Thoracic aorta (tissue), 2 donors: ENCODE measurements at regions not wholly inside any gene's neighbourhood (a gene's known extent, or its start where the extent isn't known, plus 50 kb on each side); places are given as distances from the start of the nearest gene placed in this dataset.

ENCODE experiments used
- ATAC-seq: fragments of 150-250 bp; one replicate; pipeline ENCODE4 v1.8.0; 2017; ENCODE audit warnings: low read depth; ENCODE audit not compliant: insufficient number of reproducible peaks, low FRiP score
- DNase-seq: peaks from one replicate; pipeline ENCODE4 v3.0.0-alpha.2; 2020; ENCODE audit warnings: low spot score
- H3K27ac ChIP-seq, 2 donors: fragments of 200-600 bp; sonication (generic); 1 replicate in 1 of 2; 2 replicates in 1 of 2; pipeline ENCODE4 v1.5.1; 2016; ENCODE audit warnings: mild to moderate bottlenecking in 2 of 2, moderate library complexity in 2 of 2
- H3K27me3 ChIP-seq: fragments of 200-600 bp; sonication (generic); replicated peaks from 2 replicates; pipeline ENCODE4 v1.6.0; 2016; ENCODE audit warnings: mild to moderate bottlenecking; ENCODE audit not compliant: insufficient read depth
- H3K36me3 ChIP-seq: fragments of 200-600 bp; sonication (generic); one replicate; pipeline ENCODE4 v1.5.1; 2016
- H3K4me1 ChIP-seq, 2 donors: fragments of 200-600 bp; sonication (generic); 1 replicate in 1 of 2; 2 replicates in 1 of 2; pipeline versions ENCODE4 v1.5.1 to v1.6.0; 2016; ENCODE audit warnings: low read depth in 2 of 2, mild to moderate bottlenecking in 1 of 2; ENCODE audit not compliant: control insufficient read depth in 1 of 2
- H3K4me3 ChIP-seq: fragments of 200-600 bp; sonication (generic); 2 replicates; pipeline ENCODE4 v1.5.1; 2016; ENCODE audit warnings: mild to moderate bottlenecking
- H3K9me3 ChIP-seq: fragments of 200-600 bp; sonication (generic); 2 replicates; pipeline ENCODE4 v1.5.1; 2016
- CTCF ChIP-seq: fragments of 200-600 bp; sonication (generic); IDR thresholded peaks from one replicate; pipeline ENCODE4 v1.5.1; 2019; ENCODE audit warnings: antibody characterized with exemption

- no peak overlapping the region for H3K27ac ChIP-seq
- DNase-seq (no peak), ATAC-seq (no peak)
- H3K27me3 ChIP-seq: no peaks in the 10 kb centered on the region
- H3K36me3 ChIP-seq: no peaks in the 10 kb centered on the region
- H3K4me3 ChIP-seq: no peak overlapping the region
- TF ChIP-seq CTCF: no peak
- no peaks in the 10 kb centered on the region for H3K9me3 ChIP-seq
- H3K4me1 ChIP-seq: peaks cover 1 to 4% of the 10 kb centered on the region in 2 donors
Observed at GRCh38 chr2:196290569-196290968, 119.2 kb upstream of the STK17B start.

- ATAC-seq (no peak), DNase-seq (no peak)
- Histone ChIP-seq H3K27me3 (no peaks in the 10 kb centered on the region), H3K27ac (no peak overlapping the region), H3K9me3 (no peaks in the 10 kb centered on the region), H3K4me1 (no peaks in the 10 kb centered on the region), H3K4me3 (no peak overlapping the region), H3K36me3 (no peaks in the 10 kb centered on the region)
- no peak for TF ChIP-seq CTCF
Observed at GRCh38 chr2:196291426-196291825, 120.0 kb upstream of the STK17B start.

- H3K27ac ChIP-seq: no peak overlapping the region
- DNase-seq (no peak), ATAC-seq (no peak)
- no peaks in the 10 kb centered on the region for H3K27me3 ChIP-seq
- no peak for TF ChIP-seq CTCF
- H3K9me3 ChIP-seq: no peaks in the 10 kb centered on the region
- no peaks in the 10 kb centered on the region for H3K36me3 ChIP-seq
- H3K4me3 ChIP-seq: no peak overlapping the region
- H3K4me1 ChIP-seq: no peaks in the 10 kb centered on the region
Observed at GRCh38 chr2:196291873-196292800, 120.8 kb upstream of the STK17B start.

GRCh38 chr2:196293751-196294515 lies 122.6 kb upstream of the STK17B start:
- ATAC-seq (no peak), DNase-seq (no peak)
- Histone ChIP-seq H3K27ac (no peak overlapping the region), H3K9me3 (no peaks in the 10 kb centered on the region), H3K4me1 (no peaks in the 10 kb centered on the region), H3K27me3 (no peaks in the 10 kb centered on the region), H3K36me3 (no peaks in the 10 kb centered on the region), H3K4me3 (no peak overlapping the region)
- TF ChIP-seq CTCF: no peak

GRCh38 chr2:196294516-196294909 lies 123.1 kb upstream of the STK17B start:
- no peaks in the 10 kb centered on the region for H3K9me3 ChIP-seq
- no peaks in the 10 kb centered on the region for H3K36me3 ChIP-seq
- ATAC-seq (no peak), DNase-seq (no peak)
- H3K4me3 ChIP-seq: no peak overlapping the region
- no peak overlapping the region for H3K27ac ChIP-seq
- no peaks in the 10 kb centered on the region for H3K27me3 ChIP-seq
- TF ChIP-seq CTCF: no peak
- H3K4me1 ChIP-seq: no peaks in the 10 kb centered on the region
